ENCODE measurements at regions not wholly inside any gene's neighbourhood (a gene's known extent, or its start where the extent isn't known, plus 50 kb on each side); places are given as distances from the start of the nearest gene placed in this dataset.
"Not testable (repeated sequence)": the region's sequence is repeated elsewhere in the genome, so short reads cannot be mapped to it uniquely, and the experiment has no call there.

- DNase-seq: no peak
Measured at GRCh38 chr3:162936706-162937105, 1440.1 kb downstream of the OTOL1 start.

GRCh38 chr3:162938083-162938482 lies 1441.5 kb downstream of the OTOL1 start:
- DNase-seq: no peak

GRCh38 chr3:162945626-162946025 lies 1449.0 kb downstream of the OTOL1 start:
- no peak for DNase-seq

DNA sequence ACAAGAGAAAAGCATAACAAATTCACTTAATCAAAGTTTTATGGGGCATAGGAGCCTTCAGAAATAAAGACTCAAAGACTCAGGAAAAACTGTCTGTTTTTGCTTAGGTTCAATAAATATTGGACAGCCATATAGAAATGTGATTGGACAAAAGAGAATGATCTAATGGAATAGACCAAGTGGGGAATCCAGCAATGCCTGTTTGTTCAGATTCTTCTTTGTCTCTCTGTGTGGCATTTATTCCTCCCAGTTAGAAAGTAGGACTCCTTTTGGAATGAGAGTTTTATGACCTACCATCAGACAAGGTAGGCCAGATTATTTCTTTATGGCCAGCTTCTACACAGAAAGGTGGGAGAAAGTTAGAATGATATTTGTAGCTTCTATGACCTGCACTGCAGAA lies 1460.1 kb downstream of the OTOL1 start:
- DNase-seq: no peak

DNA sequence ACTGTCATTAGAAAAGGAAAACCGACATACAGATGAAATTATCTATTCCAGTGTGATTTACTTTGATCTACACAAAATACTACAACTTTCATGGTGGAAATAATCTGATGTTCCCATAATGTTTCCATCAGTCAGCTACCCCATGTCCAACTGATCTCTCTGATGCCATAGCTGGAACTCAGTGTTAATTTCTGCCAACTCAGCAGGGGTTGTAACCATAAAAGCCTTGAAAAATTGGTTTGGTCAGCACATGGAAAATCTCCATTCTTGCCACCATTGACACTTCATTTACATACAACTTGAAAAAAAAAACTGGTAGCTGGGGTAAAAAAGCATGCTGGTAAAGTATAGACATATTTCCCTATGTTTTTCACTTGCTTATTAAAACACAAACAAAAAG lies 1463.7 kb downstream of the OTOL1 start:
- DNase-seq: no peak

DNA sequence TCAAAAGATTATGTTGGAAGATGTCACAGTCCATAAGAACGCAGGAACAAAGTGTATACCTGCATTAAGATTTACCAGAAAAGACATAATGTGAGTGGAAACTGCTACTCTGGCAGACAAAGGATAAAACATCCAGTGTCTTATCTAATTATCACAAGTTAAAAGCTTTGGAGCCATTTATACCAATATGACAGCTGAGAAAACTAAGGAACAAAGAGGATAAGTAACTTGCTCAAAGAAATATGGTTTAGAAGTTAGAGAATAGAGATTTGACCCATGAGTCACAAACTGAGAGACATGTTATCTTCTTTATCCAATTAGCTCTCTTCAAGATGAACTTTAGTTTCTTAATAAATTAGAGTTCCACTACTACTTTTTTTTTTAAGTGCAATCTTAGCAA lies 1473.7 kb downstream of the OTOL1 start:
- no peak for DNase-seq

GRCh38 chr3:162971715-162972114 lies 1475.1 kb downstream of the OTOL1 start:
- DNase-seq: no peak

GRCh38 chr3:162973428-162973917 lies 1476.9 kb downstream of the OTOL1 start:
- no peak for DNase-seq

GRCh38 chr3:162978136-162978535 lies 1481.5 kb downstream of the OTOL1 start:
- DNase-seq: no peak

GRCh38 chr3:162984746-162985145 lies 1488.1 kb downstream of the OTOL1 start:
- peak; percentile 6 for DNase-seq

GRCh38 chr3:162987085-162987794 lies 1490.6 kb downstream of the OTOL1 start:
- not testable (repeated sequence) for DNase-seq

GRCh38 chr3:162992741-162993140 lies 1496.1 kb downstream of the OTOL1 start:
- peak; percentile 22 for DNase-seq

GRCh38 chr3:162994165-162994564 lies 1497.6 kb downstream of the OTOL1 start:
- no peak for DNase-seq

GRCh38 chr3:162996368-162996767 lies 1499.8 kb downstream of the OTOL1 start:
- no peak for DNase-seq

GRCh38 chr3:162998205-162998604 lies 1501.6 kb downstream of the OTOL1 start:
- DNase-seq: peak; percentile 4

- DNase-seq: peak; percentile 45
Measured at GRCh38 chr3:163011596-163011995, 1515.0 kb downstream of the OTOL1 start.

- no peak for DNase-seq
Measured at GRCh38 chr3:163016251-163016650, 1519.6 kb downstream of the OTOL1 start.

DNA sequence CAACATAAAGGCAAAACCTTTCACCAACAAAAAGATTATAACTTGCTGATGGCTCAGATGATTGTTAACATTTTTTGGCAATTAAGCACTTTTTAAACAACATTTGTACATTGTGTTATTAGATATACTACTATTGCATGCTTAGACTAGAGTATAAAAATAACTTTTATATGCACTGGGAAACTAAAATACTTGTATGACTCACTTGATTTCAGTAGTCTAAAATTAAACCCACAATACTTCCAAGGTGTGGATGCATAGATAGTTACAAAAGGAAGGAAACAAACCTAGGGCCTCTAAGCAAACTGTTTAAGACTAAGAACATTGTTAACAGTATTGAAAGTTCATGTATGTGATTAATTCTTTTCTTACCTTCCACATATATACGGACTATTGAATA lies 1521.5 kb downstream of the OTOL1 start:
- no peak for DNase-seq

- no peak for DNase-seq
Measured at GRCh38 chr3:163018664-163019063, 1522.1 kb downstream of the OTOL1 start.

DNA sequence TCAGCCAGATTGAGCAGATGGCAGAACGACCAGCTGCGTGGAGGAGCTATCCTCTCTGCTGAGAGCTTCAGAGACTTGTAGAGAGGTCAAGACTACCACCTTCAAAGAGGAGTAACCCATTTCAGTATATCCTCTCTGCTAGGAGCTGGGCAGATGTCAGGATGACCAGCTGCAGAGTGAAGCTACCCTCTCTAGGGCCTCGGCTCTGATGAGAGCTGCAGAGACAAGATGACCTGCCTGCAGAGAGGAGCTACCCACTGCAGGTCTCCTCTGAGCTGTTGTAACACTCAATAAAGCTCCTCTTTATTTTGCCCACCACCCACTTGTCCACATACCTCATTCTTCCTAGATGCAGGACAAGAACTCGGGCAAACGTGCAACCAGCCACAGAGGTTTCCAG lies 1522.7 kb downstream of the OTOL1 start:
- DNase-seq: no peak

DNA sequence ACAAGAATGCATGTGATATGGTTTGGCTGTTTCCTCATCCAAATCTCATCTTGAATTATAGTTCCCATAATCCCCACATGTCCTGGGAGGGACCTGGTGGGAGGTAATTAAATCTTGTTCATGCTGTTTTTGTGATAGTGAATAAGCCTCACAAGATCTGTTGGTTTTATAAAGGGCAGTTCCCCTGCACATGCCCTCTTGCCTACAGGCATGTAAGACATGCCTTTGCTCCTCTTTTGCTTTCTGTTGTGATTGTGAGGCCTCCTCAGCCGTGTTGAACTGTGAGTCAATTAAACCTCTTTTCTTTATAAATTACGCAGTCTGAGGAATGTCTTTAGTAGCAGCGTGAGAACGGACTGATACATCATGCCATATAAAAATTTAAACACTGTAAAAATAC lies 1537.0 kb downstream of the OTOL1 start:
- no peak for DNase-seq

DNA sequence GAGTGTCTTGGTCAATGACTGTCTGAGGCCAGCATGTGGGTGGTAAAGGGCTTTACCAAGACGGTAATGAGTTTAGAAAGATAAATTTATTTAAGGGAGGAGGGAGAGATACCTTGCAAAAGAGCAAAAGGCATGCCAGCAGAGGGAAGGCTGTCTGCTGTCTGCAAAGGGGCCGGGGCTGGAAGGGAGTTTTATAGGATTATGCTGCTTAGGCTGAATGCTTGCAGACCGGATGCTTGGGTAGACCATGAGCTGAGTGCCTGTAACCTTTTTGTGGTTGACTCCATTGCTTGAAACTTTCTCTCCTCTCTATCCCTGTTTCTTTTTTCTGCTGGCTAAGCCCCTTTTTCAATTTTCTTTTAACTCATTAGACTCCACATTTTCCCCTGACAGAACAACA lies 1543.0 kb downstream of the OTOL1 start:
- DNase-seq: no peak

DNA sequence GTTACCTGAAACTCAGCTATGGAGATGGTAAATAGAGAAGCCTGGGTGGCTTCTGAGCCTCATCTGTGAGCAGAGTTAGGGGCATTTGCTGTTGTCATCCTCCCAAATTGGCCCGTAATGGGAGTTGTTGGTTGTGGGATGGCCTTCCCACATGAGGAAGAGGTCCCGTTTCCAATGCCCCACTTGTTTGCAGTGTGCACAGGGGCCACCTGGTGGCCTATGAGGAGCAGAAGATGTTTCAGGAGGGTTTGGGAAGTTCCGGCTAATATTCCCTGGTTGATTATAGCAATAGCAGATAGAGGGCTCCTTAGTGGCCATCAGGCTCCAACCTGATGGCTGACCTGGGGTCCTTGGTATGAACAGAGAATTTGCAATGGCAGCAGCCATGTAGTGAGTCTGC lies 1546.5 kb downstream of the OTOL1 start:
- peak; percentile 13 for DNase-seq

DNA sequence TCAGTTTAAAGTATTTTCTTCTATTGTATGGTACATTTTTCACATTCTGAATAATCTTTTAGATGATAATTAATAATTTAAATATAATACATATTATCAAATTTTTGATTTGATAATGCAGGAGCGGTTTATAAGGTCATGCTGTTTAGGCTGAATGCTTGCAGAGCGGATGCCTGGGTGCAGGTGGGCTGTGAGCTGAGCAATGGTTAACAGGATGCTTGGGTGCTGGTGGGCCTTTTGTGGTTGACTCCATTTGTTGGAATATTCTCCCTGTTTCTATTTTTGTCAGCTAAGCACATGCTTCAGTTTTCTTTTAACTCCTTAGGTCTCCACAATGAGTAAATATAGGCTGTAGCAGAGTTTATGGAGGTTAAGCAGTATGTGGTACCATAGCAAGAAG lies 1549.3 kb downstream of the OTOL1 start:
- DNase-seq: no peak

DNA sequence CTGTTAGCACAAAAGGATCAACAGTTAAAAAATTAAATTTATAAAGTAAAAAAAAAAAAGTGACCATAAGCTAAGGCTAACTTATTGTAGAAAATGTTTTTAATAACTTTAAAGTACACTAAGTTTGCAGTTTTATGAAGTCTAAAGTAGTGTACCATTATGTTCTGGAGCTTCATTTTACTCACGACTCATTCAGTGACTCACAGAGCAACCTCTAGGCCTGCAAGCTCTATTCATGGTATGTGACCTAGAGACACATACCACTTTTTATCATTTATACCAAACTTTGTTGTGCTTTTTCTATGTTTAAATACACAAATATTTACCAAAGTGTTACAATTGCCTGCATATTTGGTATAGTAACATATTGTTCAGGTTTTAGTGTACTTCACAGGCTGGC lies 1552.3 kb downstream of the OTOL1 start:
- no peak for DNase-seq

Measured in NCI-H69 (cell line).